NOMO-1 treated with DMSO at 0.1 percent for 48 hours (cell line): ENCODE measurements at regions not wholly inside any gene's neighbourhood (a gene's known extent, or its start where the extent isn't known, plus 50 kb on each side); places are given as distances from the start of the nearest gene placed in this dataset.
A peak's percentile ranks its signal among the peaks of the same experiment; 100 is the strongest.

ENCODE experiments used
- DNase-seq: peaks from one replicate; lab custom pipeline; 2025; ENCODE audit not compliant: unreplicated experiment; lab: John Stamatoyannopoulos, UW

- DNase-seq: no peak
Measured at GRCh38 chr14:49527221-49527620, 59.0 kb downstream of the RPS29 start.

- no peak for DNase-seq
Measured at GRCh38 chr14:49526101-49526500, 60.1 kb downstream of the RPS29 start.

- no peak for DNase-seq
Measured at GRCh38 chr14:49516286-49516685, 69.9 kb downstream of the RPS29 start.

- no peak for DNase-seq
Measured at GRCh38 chr14:49512571-49512970, 73.6 kb downstream of the RPS29 start.

- no peak for DNase-seq
Measured at GRCh38 chr14:49512147-49512551, 74.0 kb downstream of the RPS29 start.

GRCh38 chr14:49508124-49508523, 78.1 kb downstream of the RPS29 start:
- DNase-seq: no peak

GRCh38 chr14:49506650-49507049, 79.5 kb downstream of the RPS29 start:
- no peak for DNase-seq

GRCh38 chr14:49505041-49505766, 81.0 kb downstream of the RPS29 start:
- DNase-seq: no peak

GRCh38 chr14:49497725-49498348, 88.3 kb downstream of the RPS29 start:
- peak; percentile 75 for DNase-seq

GRCh38 chr14:49497267-49497666, 88.9 kb downstream of the RPS29 start:
- DNase-seq: no peak

- DNase-seq: no peak
Measured at GRCh38 chr14:49494836-49495235, 91.3 kb downstream of the RPS29 start.

GRCh38 chr14:49493557-49493956, 92.6 kb downstream of the RPS29 start:
- DNase-seq: no peak

GRCh38 chr14:49492151-49492550, 94.0 kb downstream of the RPS29 start:
- no peak for DNase-seq

GRCh38 chr14:49489341-49489740, 96.8 kb downstream of the RPS29 start:
- DNase-seq: no peak

- DNase-seq: no peak
Measured at GRCh38 chr14:49487238-49487637, 98.9 kb downstream of the RPS29 start.

- DNase-seq: no peak
Measured at GRCh38 chr14:49485290-49485689, 100.9 kb downstream of the RPS29 start.

- DNase-seq: no peak
Measured at GRCh38 chr14:49484180-49484579, 102.0 kb downstream of the RPS29 start.

- no peak for DNase-seq
Measured at GRCh38 chr14:49483268-49483667, 102.9 kb downstream of the RPS29 start.

GRCh38 chr14:49480979-49481498, 105.1 kb downstream of the RPS29 start:
- DNase-seq: no peak

GRCh38 chr14:49480053-49480760, 106.0 kb downstream of the RPS29 start:
- no peak for DNase-seq

- no peak for DNase-seq
Measured at GRCh38 chr14:49479432-49479831, 106.7 kb downstream of the RPS29 start.

GRCh38 chr14:49478784-49479183, 107.4 kb downstream of the RPS29 start:
- DNase-seq: no peak
